HCT116 (cell line): ENCODE measurements at regions not wholly inside any gene's neighbourhood (a gene's known extent, or its start where the extent isn't known, plus 50 kb on each side); places are given as distances from the start of the nearest gene placed in this dataset.

Experiments
- ATAC-seq: fragments of 200-7000 bp; cut with Tn5 transposase; 2 replicates; pipeline ENCODE4 v1.9.1; 2020; ENCODE audit warnings: mild to moderate bottlenecking, moderate library complexity
- BruUV-seq: library from RNA; stranded (reverse); fragments of 400-500 nt; replicated peaks from 2 replicates; lab custom pipeline; 2021; lab: Mats Ljungman, UMichigan
- CTCF ChIA-PET: fragments of 300-600 bp; sonication (Branson Sonifier 250); formaldehyde crosslinking; loops from one replicate; lab custom pipeline; 2021; ENCODE audit warnings: antibody characterized with exemption; lab: Charles Lee
- POLR2A ChIA-PET: fragments of 300-600, 350-600 bp; sonication (Branson Sonifier 250); formaldehyde crosslinking; loops from one replicate; lab custom pipeline; 2021; ENCODE audit warnings: antibody characterized with exemption; lab: Charles Lee
- RAD21 ChIA-PET, 2 experiments: fragments of 300-600 bp; sonication (Branson Sonifier 250); formaldehyde crosslinking; loops; one replicate each; lab custom pipeline; 2023; ENCODE audit warnings: low total read pairs in 2 of 2; ENCODE audit not compliant: uncharacterized antibody in 2 of 2, unreplicated experiment in 2 of 2, low non-redundant PET in 1 of 2; lab: Charles Lee
- DNase-seq: peaks from one replicate; pipeline ENCODE4 v3.0.0-alpha.2; 2010; ENCODE audit warnings: low read depth, low spot score
- H2AFZ ChIP-seq: fragments of 200-600 bp; shearing (Covaris generic), sonication (generic); 2 replicates; pipeline ENCODE4 v1.6.1; 2017; ENCODE audit warnings: low read depth, mixed run types, mixed read lengths, antibody characterized with exemption, low read length; ENCODE audit not compliant: poor library complexity, severe bottlenecking
- H3K27ac ChIP-seq: 2 replicates; pipeline ENCODE4 v1.5.1; 2012; ENCODE audit warnings: low read depth, low read length
- H3K27me3 ChIP-seq: fragments of 200-600 bp; sonication (generic); 2 replicates; pipeline ENCODE4 v1.6.1; 2016; ENCODE audit warnings: mixed run types, low read length, mixed read lengths; ENCODE audit not compliant: insufficient read depth
- H3K36me3 ChIP-seq, 2 experiments: fragments of 200-500 bp in 1 of 2; fragments of 200-600 bp in 1 of 2; sonication (Bioruptor generic) in 1 of 2; sonication (generic) in 1 of 2; 2 replicates each; pipeline versions ENCODE4 v1.5.1 to v1.6.1; 2014 to 2016; ENCODE audit warnings: low read length in 2 of 2, inconsistent platforms in 1 of 2, mixed read lengths in 1 of 2, mixed run types in 1 of 2; ENCODE audit not compliant: insufficient read depth in 2 of 2, control insufficient read depth in 1 of 2
- H3K4me1 ChIP-seq, 2 experiments: fragments of 200-600 bp in 1 of 2; sonication (generic) in 1 of 2; 2 replicates each; pipeline versions ENCODE4 v1.5.1 to v1.6.1; 2012 to 2017; ENCODE audit warnings: low read length in 2 of 2, inconsistent platforms in 1 of 2, mild to moderate bottlenecking in 1 of 2, mixed read lengths in 1 of 2, mixed run types in 1 of 2, moderate library complexity in 1 of 2; ENCODE audit not compliant: insufficient read depth in 2 of 2, control insufficient read depth in 1 of 2
- H3K4me2 ChIP-seq: fragments of 200-600 bp; sonication (generic); 2 replicates; pipeline ENCODE4 v1.6.1; 2017; ENCODE audit warnings: mixed run types, low read length, mixed read lengths
- H3K4me3 ChIP-seq, 2 experiments: fragments of 200-600 bp in 1 of 2; sonication (generic) in 1 of 2; replicated peaks in 1 of 2; 2 replicates each; pipeline ENCODE4 v1.5.1; 2011 to 2016; ENCODE audit warnings: low read length in 2 of 2, control low read depth in 1 of 2, low read depth in 1 of 2, mild to moderate bottlenecking in 1 of 2, mixed read lengths in 1 of 2, mixed run types in 1 of 2
- H3K79me2 ChIP-seq: fragments of 200-600 bp; sonication (generic); 2 replicates; pipeline ENCODE4 v1.6.1; 2017; ENCODE audit warnings: mild to moderate bottlenecking, mixed run types, low read length, moderate library complexity, mixed read lengths; ENCODE audit not compliant: insufficient read depth
- H3K9ac ChIP-seq: fragments of 200-600 bp; sonication (generic); 2 replicates; pipeline ENCODE4 v1.6.1; 2016; ENCODE audit warnings: low read length, mixed read lengths
- H3K9me2 ChIP-seq: fragments of 200-600 bp; sonication (generic), shearing (Covaris generic); 2 replicates; pipeline ENCODE4 v1.6.1; 2017; ENCODE audit warnings: mixed run types, mild to moderate bottlenecking, moderate library complexity; ENCODE audit not compliant: insufficient read depth
- H3K9me3 ChIP-seq, 2 experiments: fragments of 200-500 bp in 1 of 2; fragments of 200-600 bp in 1 of 2; sonication (Bioruptor generic) in 1 of 2; sonication (generic) in 1 of 2; 2 replicates each; pipeline ENCODE4 v1.6.1; 2014 to 2017; ENCODE audit warnings: low read length in 2 of 2, mixed read lengths in 2 of 2, inconsistent platforms in 1 of 2, low read depth in 1 of 2, mild to moderate bottlenecking in 1 of 2, mixed run types in 1 of 2, moderate library complexity in 1 of 2; ENCODE audit not compliant: control insufficient read depth in 1 of 2, insufficient read depth in 1 of 2
- H4K20me1 ChIP-seq: fragments of 200-600 bp; sonication (generic), shearing (Covaris generic); 2 replicates; pipeline ENCODE4 v1.6.1; 2017; ENCODE audit warnings: mixed run types, mild to moderate bottlenecking, moderate library complexity; ENCODE audit not compliant: insufficient read depth
- CBX3 ChIP-seq: IDR thresholded peaks from 2 replicates; pipeline ENCODE4 v1.6.1; 2012; ENCODE audit warnings: low read depth
- CTCF ChIP-seq, 3 experiments: fragments of 200-600 bp in 1 of 3; sonication (generic) in 1 of 3; IDR thresholded peaks in 2 of 3; conservative IDR thresholded peaks in 1 of 3; 2 replicates each; pipeline ENCODE4 v1.5.1; 2012 to 2017; ENCODE audit warnings: low read depth in 2 of 3, low read length in 2 of 3, antibody characterized with exemption in 1 of 3, borderline replicate concordance in 1 of 3, control low read depth in 1 of 3, mild to moderate bottlenecking in 1 of 3, mixed read lengths in 1 of 3, mixed run types in 1 of 3, moderate library complexity in 1 of 3; ENCODE audit not compliant: insufficient read depth in 1 of 3
- EGR1 ChIP-seq: IDR thresholded peaks from 2 replicates; pipeline ENCODE4 v1.6.1; 2012; ENCODE audit warnings: low read depth
- FOSL1 ChIP-seq: IDR thresholded peaks from 2 replicates; pipeline ENCODE4 v1.6.1; 2012; ENCODE audit warnings: low read depth
- MAX ChIP-seq: IDR thresholded peaks from 2 replicates; pipeline ENCODE4 v1.6.1; 2012
- POLR2AphosphoS5 ChIP-seq: IDR thresholded peaks from 2 replicates; pipeline ENCODE4 v1.6.1; 2011; ENCODE audit warnings: mild to moderate bottlenecking, low read depth, low read length, moderate library complexity
- TCF7L2 ChIP-seq: IDR thresholded peaks from 2 replicates; pipeline ENCODE4 v1.7.0; 2011; ENCODE audit warnings: borderline replicate concordance, inconsistent platforms; ENCODE audit not compliant: insufficient read depth, insufficient read length; ENCODE audit errors: extremely low read depth
- ZFX ChIP-seq: fragments of 450-650 bp; IDR thresholded peaks from 2 replicates; pipeline ENCODE4 v1.6.1; 2017
- ZNF274 ChIP-seq: fragments of 200-500 bp; sonication (Bioruptor generic); IDR thresholded peaks from 2 replicates; pipeline ENCODE4 v1.6.1; 2014; ENCODE audit warnings: mild to moderate bottlenecking, low read depth, low read length, inconsistent platforms
- intact Hi-C: fragments of 100-400 bp; cut with micrococcal nuclease; formaldehyde crosslinking; loops from 2 replicates; pipeline ENCODE4 v1.10.0; 2022

- Histone ChIP-seq H3K27ac (no peak overlapping the region), H3K9me3 (no peaks in the 10 kb centered on the region), H3K27me3 (peaks cover 20% of the 10 kb centered on the region), H4K20me1 (no peaks in the 10 kb centered on the region), H3K9ac (no peak overlapping the region), H3K9me2 (no peaks in the 10 kb centered on the region), H3K36me3 (no peaks in the 10 kb centered on the region)
- ATAC-seq: no peak
- intact Hi-C loops: no loop called here
- ChIA-PET POLR2A (no interaction called here), CTCF (no interaction called here)
- no TSS peak for BruUV-seq
- TF ChIP-seq EGR1 (no peak), MAX (no peak), CTCF (IDR thresholded peaks at IDR 0.05 in 2 of 3, conservative IDR thresholded peaks at IDR 0.05 in 1 of 3; ENCODE audit: borderline replicate concordance in 1 of 3, insufficient read depth in 1 of 3, low read depth in 2 of 3, low read length in 2 of 3) (no peak), FOSL1 (no peak), TCF7L2 (no peak), ZNF274 (no peak), POLR2AphosphoS5 (no peak), ZFX (no peak), CBX3 (no peak)
- TF ChIP-seq, all 23 proteins: peak for 0
- Histone ChIP-seq H2AFZ (no peak overlapping the region), H3K4me1 (no peaks in the 10 kb centered on the region), H3K79me2 (no peaks in the 10 kb centered on the region), H3K4me2 (no peak overlapping the region), H3K4me3 (no peak overlapping the region)
- DNase-seq: no peak
- RAD21 ChIA-PET: no interaction called here
Measured at GRCh38 chr20:59382157-59382725, 81.8 kb downstream of the EDN3 start.
